ENCODE measurements at regions not wholly inside any gene's neighbourhood (a gene's known extent, or its start where the extent isn't known, plus 50 kb on each side); places are given as distances from the start of the nearest gene placed in this dataset.

DNA sequence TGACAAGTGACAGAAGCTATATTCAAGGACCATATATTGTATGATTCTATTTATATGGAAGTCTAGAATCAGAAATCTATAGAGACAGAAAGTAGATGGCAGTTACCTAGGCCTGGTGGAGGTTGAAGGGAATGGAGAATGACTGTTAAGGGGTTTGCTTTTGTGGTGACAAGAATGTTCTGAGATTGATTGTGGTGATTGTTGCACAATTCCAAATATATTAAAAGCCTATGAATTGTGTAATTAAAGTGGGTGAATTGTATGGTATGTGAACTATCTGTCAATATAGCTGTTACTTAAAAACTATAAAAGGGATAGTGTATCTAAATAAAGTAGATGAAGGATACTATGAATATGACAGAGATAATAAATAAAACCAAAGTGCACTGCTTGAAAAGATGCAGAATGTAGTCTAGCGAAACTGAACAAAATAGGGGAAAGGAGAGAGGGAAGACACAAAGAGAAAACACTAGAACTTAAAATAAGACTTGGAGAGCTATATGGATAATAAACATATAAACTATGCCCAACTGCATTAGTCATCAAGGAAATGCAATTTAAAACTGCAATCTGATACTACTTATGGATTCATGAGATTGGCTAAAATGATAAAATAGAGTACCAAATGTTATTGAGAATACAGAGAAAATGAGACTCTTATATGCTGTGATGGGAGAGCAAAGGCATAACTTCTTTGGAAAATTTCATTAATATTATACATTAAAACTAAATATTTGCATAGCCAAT is 82.1 kb upstream of the BANK1 start:
- ChIA-PET CTCF (ENCODE audit: low intra/inter-chr PET ratio, low total read pairs) (no interaction called here), POLR2A (no interaction called here)
- Histone ChIP-seq H3K4me1 (ENCODE audit: insufficient read depth, low read length) (no peaks in the 10 kb centered on the region), H3K79me2 (ENCODE audit: insufficient read depth, low read length) (no peaks in the 10 kb centered on the region), H3K9me3 (ENCODE audit: low read length) (peaks cover 6% of the 10 kb centered on the region), H4K20me1 (ENCODE audit: insufficient read depth, low read length) (no peaks in the 10 kb centered on the region), H3K36me3 (replicated peaks in 1 of 2; ENCODE audit: control insufficient read depth in 1 of 2, insufficient read depth in 2 of 2, low read length in 2 of 2) (no peaks in the 10 kb centered on the region), H3K4me3 (replicated peaks in 1 of 3; ENCODE audit: insufficient read depth in 1 of 3, low read depth in 2 of 3, low read length in 3 of 3) (no peak overlapping the region), H3K9ac (ENCODE audit: insufficient read depth, low read depth, low read length) (no peak overlapping the region), H3K4me2 (ENCODE audit: low read depth, low read length) (no peak overlapping the region), H2AFZ (ENCODE audit: low read length) (no peak overlapping the region), H3K27me3 (ENCODE audit: control insufficient read depth in 1 of 2, insufficient read depth in 2 of 2, low read length in 2 of 2) (no peaks in the 10 kb centered on the region), H3K27ac (ENCODE audit: extremely low read length, insufficient read depth, low read length) (no peak overlapping the region)
- in situ Hi-C loops (cut with HindIII; ENCODE audit: extremely low pct_ligation_motif_present, low pct_unique_long_range_greater_than_20kb), result no loop called here
- ATAC-seq, result no peak
- DNase-seq (ENCODE audit: low spot score), result no peak
- WGBS (ENCODE audit: low lambda C conversion rate), result 28% methylated on average over 1 of the region's 1 CpG
- no peak for FAIRE-seq
- no TSS peak for BruUV-seq (replicated peaks)
- intact Hi-C loops (cut with micrococcal nuclease; ENCODE audit: unreplicated experiment), result no loop called here
- TF ChIP-seq ERF (CRISPR knock-in tag; IDR thresholded peaks at IDR 0.05) (no peak), ZFYVE20 (CRISPR knock-in tag; IDR thresholded peaks at IDR 0.05; ENCODE audit: borderline replicate concordance, low read depth) (no peak), ZNF841 (CRISPR knock-in tag; IDR thresholded peaks at IDR 0.05; ENCODE audit: borderline replicate concordance) (no peak), ZFP37 (CRISPR knock-in tag; IDR thresholded peaks at IDR 0.05; ENCODE audit: borderline replicate concordance) (no peak), THYN1 (CRISPR knock-in tag; IDR thresholded peaks at IDR 0.05; ENCODE audit: borderline replicate concordance, low read depth) (no peak), TBX3 (IDR thresholded peaks at IDR 0.05; ENCODE audit: borderline replicate concordance) (no peak), SRF (IDR thresholded peaks at IDR 0.05; ENCODE audit: low read depth, low read length) (no peak), SRSF9 (IDR thresholded peaks at IDR 0.05; ENCODE audit: borderline replicate concordance, insufficient read depth, low read depth, low read length, poor library complexity, severe bottlenecking) (no peak), HDAC6 (IDR thresholded peaks at IDR 0.05; ENCODE audit: low read depth, low read length) (no peak), SALL1 (CRISPR knock-in tag; IDR thresholded peaks at IDR 0.05) (no peak), ZNF232 (CRISPR knock-in tag; IDR thresholded peaks at IDR 0.05; ENCODE audit: borderline replicate concordance) (no peak), POLR2AphosphoS5 (IDR thresholded peaks at IDR 0.05; ENCODE audit: low read depth, low read length) (no peak), ZNF235 (CRISPR knock-in tag; IDR thresholded peaks at IDR 0.05; ENCODE audit: borderline replicate concordance) (no peak)
- TF ChIP-seq, protein P1, sequence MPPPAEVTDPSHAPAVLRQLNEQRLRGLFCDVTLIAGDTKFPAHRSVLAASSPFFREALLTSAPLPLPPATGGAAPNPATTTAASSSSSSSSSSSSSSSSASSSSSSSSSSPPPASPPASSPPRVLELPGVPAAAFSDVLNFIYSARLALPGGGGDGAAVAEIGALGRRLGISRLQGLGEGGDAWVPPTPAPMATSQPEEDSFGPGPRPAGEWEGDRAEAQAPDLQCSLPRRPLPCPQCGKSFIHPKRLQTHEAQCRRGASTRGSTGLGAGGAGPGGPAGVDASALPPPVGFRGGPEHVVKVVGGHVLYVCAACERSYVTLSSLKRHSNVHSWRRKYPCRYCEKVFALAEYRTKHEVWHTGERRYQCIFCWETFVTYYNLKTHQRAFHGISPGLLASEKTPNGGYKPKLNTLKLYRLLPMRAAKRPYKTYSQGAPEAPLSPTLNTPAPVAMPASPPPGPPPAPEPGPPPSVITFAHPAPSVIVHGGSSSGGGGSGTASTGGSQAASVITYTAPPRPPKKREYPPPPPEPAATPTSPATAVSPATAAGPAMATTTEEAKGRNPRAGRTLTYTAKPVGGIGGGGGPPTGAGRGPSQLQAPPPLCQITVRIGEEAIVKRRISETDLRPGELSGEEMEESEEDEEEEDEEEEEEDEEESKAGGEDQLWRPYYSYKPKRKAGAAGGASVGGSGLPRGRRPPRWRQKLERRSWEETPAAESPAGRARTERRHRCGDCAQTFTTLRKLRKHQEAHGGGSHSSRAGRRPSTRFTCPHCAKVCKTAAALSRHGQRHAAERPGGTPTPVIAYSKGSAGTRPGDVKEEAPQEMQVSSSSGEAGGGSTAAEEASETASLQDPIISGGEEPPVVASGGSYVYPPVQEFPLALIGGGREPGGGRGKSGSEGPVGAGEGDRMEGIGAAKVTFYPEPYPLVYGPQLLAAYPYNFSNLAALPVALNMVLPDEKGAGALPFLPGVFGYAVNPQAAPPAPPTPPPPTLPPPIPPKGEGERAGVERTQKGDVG (CRISPR knock-in tag; IDR thresholded peaks at IDR 0.05; ENCODE audit: borderline replicate concordance), result no peak
- TF ChIP-seq, protein P2, sequence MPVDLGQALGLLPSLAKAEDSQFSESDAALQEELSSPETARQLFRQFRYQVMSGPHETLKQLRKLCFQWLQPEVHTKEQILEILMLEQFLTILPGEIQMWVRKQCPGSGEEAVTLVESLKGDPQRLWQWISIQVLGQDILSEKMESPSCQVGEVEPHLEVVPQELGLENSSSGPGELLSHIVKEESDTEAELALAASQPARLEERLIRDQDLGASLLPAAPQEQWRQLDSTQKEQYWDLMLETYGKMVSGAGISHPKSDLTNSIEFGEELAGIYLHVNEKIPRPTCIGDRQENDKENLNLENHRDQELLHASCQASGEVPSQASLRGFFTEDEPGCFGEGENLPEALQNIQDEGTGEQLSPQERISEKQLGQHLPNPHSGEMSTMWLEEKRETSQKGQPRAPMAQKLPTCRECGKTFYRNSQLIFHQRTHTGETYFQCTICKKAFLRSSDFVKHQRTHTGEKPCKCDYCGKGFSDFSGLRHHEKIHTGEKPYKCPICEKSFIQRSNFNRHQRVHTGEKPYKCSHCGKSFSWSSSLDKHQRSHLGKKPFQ (CRISPR knock-in tag; IDR thresholded peaks at IDR 0.05; ENCODE audit: insufficient replicate concordance), result no peak
- TF ChIP-seq, protein P3, sequence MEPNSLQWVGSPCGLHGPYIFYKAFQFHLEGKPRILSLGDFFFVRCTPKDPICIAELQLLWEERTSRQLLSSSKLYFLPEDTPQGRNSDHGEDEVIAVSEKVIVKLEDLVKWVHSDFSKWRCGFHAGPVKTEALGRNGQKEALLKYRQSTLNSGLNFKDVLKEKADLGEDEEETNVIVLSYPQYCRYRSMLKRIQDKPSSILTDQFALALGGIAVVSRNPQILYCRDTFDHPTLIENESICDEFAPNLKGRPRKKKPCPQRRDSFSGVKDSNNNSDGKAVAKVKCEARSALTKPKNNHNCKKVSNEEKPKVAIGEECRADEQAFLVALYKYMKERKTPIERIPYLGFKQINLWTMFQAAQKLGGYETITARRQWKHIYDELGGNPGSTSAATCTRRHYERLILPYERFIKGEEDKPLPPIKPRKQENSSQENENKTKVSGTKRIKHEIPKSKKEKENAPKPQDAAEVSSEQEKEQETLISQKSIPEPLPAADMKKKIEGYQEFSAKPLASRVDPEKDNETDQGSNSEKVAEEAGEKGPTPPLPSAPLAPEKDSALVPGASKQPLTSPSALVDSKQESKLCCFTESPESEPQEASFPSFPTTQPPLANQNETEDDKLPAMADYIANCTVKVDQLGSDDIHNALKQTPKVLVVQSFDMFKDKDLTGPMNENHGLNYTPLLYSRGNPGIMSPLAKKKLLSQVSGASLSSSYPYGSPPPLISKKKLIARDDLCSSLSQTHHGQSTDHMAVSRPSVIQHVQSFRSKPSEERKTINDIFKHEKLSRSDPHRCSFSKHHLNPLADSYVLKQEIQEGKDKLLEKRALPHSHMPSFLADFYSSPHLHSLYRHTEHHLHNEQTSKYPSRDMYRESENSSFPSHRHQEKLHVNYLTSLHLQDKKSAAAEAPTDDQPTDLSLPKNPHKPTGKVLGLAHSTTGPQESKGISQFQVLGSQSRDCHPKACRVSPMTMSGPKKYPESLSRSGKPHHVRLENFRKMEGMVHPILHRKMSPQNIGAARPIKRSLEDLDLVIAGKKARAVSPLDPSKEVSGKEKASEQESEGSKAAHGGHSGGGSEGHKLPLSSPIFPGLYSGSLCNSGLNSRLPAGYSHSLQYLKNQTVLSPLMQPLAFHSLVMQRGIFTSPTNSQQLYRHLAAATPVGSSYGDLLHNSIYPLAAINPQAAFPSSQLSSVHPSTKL (CRISPR knock-in tag; IDR thresholded peaks at IDR 0.05), result no peak
